HEK293 (cell line): ENCODE measurements at regions not wholly inside any gene's neighbourhood (a gene's known extent, or its start where the extent isn't known, plus 50 kb on each side); places are given as distances from the start of the nearest gene placed in this dataset.

Experiments
- ZNF274 ChIP-seq, 2 experiments: fragments of 200-500 bp in 1 of 2; fragments of 450-650 bp in 1 of 2; sonication (Bioruptor generic) in 1 of 2; formaldehyde crosslinking in 1 of 2; IDR thresholded peaks; 2 replicates each; pipeline versions ENCODE4 v1.5.1 to v1.6.1; 2014 to 2016; ENCODE audit warnings: borderline replicate concordance in 1 of 2, inconsistent platforms in 1 of 2, low read length in 1 of 2, missing biosample characterization in 1 of 2, missing genetic modification characterization in 1 of 2
- ZNF341 ChIP-seq: fragments of 450-650 bp; formaldehyde crosslinking; IDR thresholded peaks from 2 replicates; pipeline ENCODE4; 2016; ENCODE audit warnings: low read depth, missing biosample characterization, missing genetic modification characterization

DNA sequence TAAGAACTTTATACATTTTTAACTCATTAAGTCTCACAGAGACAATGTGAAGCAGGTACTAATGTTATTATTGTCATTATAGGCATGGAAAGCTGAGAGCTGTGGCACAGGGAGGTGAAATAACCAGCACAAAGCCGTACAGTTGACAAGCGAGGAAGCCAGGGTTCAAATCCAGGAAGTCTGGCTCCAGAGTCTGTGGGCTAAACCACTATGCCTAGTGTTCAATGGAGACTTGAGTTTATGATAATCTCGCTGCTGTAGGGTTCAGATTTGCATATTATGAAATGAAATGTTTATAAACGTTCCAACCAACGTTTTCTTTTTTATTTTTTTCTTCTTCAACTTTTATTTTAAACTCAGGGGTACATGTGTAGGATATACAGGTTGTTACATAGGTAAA lies 60.0 kb downstream of the CHST2 start:
- TF ChIP-seq ZNF341 = no peak
- no peak for TF ChIP-seq ZNF274 (IDR thresholded peaks at IDR 0.05; ENCODE audit: low read length)
- no peak for TF ChIP-seq ZNF274 (tag by site-specific recombination; IDR thresholded peaks at IDR 0.05; ENCODE audit: borderline replicate concordance)
